ENCODE measurements at regions not wholly inside any gene's neighbourhood (a gene's known extent, or its start where the extent isn't known, plus 50 kb on each side); places are given as distances from the start of the nearest gene placed in this dataset.

DNA sequence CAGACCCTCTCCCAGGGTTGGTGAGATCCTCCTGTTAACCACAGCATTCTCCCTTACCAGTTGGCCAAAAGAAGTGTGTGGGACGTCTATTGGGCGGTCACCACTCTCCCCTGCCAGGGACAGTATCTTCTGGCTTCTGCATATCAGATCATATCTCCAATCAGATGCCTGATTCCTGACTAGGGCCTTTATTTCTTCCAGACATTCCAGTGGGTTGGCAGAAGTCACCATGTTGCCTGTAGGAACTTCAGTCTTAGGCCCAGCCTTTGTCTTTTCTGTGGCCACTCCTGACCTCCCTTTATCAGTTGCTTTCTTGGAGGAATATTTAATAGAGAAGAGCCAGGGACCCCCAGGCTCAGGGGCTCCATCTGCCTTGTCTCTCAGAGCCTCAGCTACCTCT, 130.4 kb upstream of the F3 start:
- ChIA-PET POLR2A (no interaction called here), CTCF (no interaction called here)
- in situ Hi-C loops (cut with HindIII; ENCODE audit: low pct_unique_long_range_greater_than_20kb, low sequenced_read_pairs) = no loop called here
- no peak for TF ChIP-seq TCF7L2 (IDR thresholded peaks at IDR 0.05; ENCODE audit: low read depth, low read length)
- TF ChIP-seq, protein P1, sequence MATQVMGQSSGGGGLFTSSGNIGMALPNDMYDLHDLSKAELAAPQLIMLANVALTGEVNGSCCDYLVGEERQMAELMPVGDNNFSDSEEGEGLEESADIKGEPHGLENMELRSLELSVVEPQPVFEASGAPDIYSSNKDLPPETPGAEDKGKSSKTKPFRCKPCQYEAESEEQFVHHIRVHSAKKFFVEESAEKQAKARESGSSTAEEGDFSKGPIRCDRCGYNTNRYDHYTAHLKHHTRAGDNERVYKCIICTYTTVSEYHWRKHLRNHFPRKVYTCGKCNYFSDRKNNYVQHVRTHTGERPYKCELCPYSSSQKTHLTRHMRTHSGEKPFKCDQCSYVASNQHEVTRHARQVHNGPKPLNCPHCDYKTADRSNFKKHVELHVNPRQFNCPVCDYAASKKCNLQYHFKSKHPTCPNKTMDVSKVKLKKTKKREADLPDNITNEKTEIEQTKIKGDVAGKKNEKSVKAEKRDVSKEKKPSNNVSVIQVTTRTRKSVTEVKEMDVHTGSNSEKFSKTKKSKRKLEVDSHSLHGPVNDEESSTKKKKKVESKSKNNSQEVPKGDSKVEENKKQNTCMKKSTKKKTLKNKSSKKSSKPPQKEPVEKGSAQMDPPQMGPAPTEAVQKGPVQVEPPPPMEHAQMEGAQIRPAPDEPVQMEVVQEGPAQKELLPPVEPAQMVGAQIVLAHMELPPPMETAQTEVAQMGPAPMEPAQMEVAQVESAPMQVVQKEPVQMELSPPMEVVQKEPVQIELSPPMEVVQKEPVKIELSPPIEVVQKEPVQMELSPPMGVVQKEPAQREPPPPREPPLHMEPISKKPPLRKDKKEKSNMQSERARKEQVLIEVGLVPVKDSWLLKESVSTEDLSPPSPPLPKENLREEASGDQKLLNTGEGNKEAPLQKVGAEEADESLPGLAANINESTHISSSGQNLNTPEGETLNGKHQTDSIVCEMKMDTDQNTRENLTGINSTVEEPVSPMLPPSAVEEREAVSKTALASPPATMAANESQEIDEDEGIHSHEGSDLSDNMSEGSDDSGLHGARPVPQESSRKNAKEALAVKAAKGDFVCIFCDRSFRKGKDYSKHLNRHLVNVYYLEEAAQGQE (IDR thresholded peaks at IDR 0.05; ENCODE audit: insufficient read depth in 1 of 2, low read depth in 2 of 2, low read length in 1 of 2) = no peak
- no peak for TF ChIP-seq SIN3A (IDR thresholded peaks at IDR 0.05; ENCODE audit: borderline replicate concordance, insufficient read depth, low read depth, low read length)
- TF ChIP-seq, protein P2, sequence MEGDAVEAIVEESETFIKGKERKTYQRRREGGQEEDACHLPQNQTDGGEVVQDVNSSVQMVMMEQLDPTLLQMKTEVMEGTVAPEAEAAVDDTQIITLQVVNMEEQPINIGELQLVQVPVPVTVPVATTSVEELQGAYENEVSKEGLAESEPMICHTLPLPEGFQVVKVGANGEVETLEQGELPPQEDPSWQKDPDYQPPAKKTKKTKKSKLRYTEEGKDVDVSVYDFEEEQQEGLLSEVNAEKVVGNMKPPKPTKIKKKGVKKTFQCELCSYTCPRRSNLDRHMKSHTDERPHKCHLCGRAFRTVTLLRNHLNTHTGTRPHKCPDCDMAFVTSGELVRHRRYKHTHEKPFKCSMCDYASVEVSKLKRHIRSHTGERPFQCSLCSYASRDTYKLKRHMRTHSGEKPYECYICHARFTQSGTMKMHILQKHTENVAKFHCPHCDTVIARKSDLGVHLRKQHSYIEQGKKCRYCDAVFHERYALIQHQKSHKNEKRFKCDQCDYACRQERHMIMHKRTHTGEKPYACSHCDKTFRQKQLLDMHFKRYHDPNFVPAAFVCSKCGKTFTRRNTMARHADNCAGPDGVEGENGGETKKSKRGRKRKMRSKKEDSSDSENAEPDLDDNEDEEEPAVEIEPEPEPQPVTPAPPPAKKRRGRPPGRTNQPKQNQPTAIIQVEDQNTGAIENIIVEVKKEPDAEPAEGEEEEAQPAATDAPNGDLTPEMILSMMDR (IDR thresholded peaks at IDR 0.05) = no peak
- no peak for TF ChIP-seq POLR2AphosphoS5 (IDR thresholded peaks at IDR 0.05; ENCODE audit: low read depth, low read length)
- H3K4me1 ChIP-seq (ENCODE audit: control insufficient read depth, insufficient read depth, low read length) = no peaks in the 10 kb centered on the region
- ATAC-seq = no peak
- intact Hi-C loops (cut with micrococcal nuclease; ENCODE audit: unreplicated experiment) = loop anchor here (2.0 kb wide), 1 partner anchor 39 kb away; no protein-coding TSS in a partner anchor
- H3K36me3 ChIP-seq (ENCODE audit: control insufficient read depth, insufficient read depth, low read length) = no peaks in the 10 kb centered on the region
- no peaks in the 10 kb centered on the region for H3K27me3 ChIP-seq (ENCODE audit: control insufficient read depth, insufficient read depth, low read length)
- BruUV-seq (replicated peaks) = no TSS peak
- no peak for DNase-seq (ENCODE audit: low read depth, low spot score)
- no peak overlapping the region for H3K27ac ChIP-seq (ENCODE audit: low read length)
- no peaks in the 10 kb centered on the region for H3K9me3 ChIP-seq (ENCODE audit: control insufficient read depth, insufficient read depth, low read depth, low read length)
- no peak overlapping the region for H3K4me3 ChIP-seq (ENCODE audit: low read depth in 2 of 2, low read length in 2 of 2)

DNA sequence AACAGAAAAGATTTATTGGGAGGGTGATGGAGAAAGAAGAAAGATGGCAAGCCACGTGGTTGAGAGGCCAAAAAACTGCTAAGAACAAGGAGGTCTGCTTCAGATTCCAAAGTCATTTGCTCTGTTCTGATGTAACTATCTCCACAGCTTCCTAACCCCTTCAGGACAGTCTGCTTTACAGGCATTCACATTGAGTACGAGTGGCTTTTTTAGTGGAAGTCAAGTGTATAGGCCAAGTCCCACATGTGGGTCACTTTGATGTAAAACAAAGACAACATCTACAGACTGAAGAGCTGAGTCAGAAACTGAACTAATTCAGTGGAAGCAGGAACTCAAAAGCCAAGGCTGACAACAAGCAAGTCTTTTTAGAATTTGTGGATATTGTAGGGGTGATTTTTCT, 128.7 kb upstream of the F3 start:
- ATAC-seq = no peak
- no TSS peak for BruUV-seq (replicated peaks)
- Histone ChIP-seq H3K27me3 (ENCODE audit: control insufficient read depth, insufficient read depth, low read length) (no peaks in the 10 kb centered on the region), H3K4me1 (ENCODE audit: control insufficient read depth, insufficient read depth, low read length) (no peaks in the 10 kb centered on the region), H3K4me3 (ENCODE audit: low read depth in 2 of 2, low read length in 2 of 2) (no peak overlapping the region), H3K9me3 (ENCODE audit: control insufficient read depth, insufficient read depth, low read depth, low read length) (no peaks in the 10 kb centered on the region), H3K27ac (ENCODE audit: low read length) (no peak overlapping the region), H3K36me3 (ENCODE audit: control insufficient read depth, insufficient read depth, low read length) (no peaks in the 10 kb centered on the region)
- POLR2A ChIA-PET = no interaction called here
- in situ Hi-C loops (cut with HindIII; ENCODE audit: low pct_unique_long_range_greater_than_20kb, low sequenced_read_pairs) = no loop called here
- CTCF ChIA-PET = no interaction called here
- intact Hi-C loops (cut with micrococcal nuclease; ENCODE audit: unreplicated experiment) = no loop called here
- DNase-seq (ENCODE audit: low read depth, low spot score) = no peak
- TF ChIP-seq, protein P1 (IDR thresholded peaks at IDR 0.05; ENCODE audit: insufficient read depth in 1 of 2, low read depth in 2 of 2, low read length in 1 of 2) = no peak
- TF ChIP-seq POLR2AphosphoS5 (IDR thresholded peaks at IDR 0.05; ENCODE audit: low read depth, low read length) (no peak), SIN3A (IDR thresholded peaks at IDR 0.05; ENCODE audit: borderline replicate concordance, insufficient read depth, low read depth, low read length) (no peak), TCF7L2 (IDR thresholded peaks at IDR 0.05; ENCODE audit: low read depth, low read length) (no peak)
- TF ChIP-seq, protein P2 (IDR thresholded peaks at IDR 0.05) = no peak
